Omental fat pad (tissue), 3 donors: ENCODE measurements at regions not wholly inside any gene's neighbourhood (a gene's known extent, or its start where the extent isn't known, plus 50 kb on each side); places are given as distances from the start of the nearest gene placed in this dataset.
"Not testable (repeated sequence)": the region's sequence is repeated elsewhere in the genome, so short reads cannot be mapped to it uniquely, and the experiment has no call there.

ENCODE experiments used
- ATAC-seq: fragments of 150-250 bp; one replicate; pipeline ENCODE4 v1.9.1; 2016; ENCODE audit warnings: mild to moderate bottlenecking, moderate library complexity; ENCODE audit not compliant: low FRiP score
- DNase-seq: peaks from one replicate; pipeline ENCODE4 v3.0.0-alpha.2; 2019; ENCODE audit warnings: low spot score
- CTCF ChIP-seq, 3 donors: fragments of 450-650 bp; IDR thresholded peaks; one replicate each; pipeline ENCODE4 v1.5.1; 2016 to 2017; ENCODE audit warnings: antibody characterized with exemption in 3 of 3, mild to moderate bottlenecking in 3 of 3, moderate library complexity in 2 of 3

- no peak for TF ChIP-seq CTCF (IDR thresholded peaks at IDR 0.05)
- no peak for DNase-seq
- no peak for ATAC-seq
Measured at GRCh38 chr12:59484575-59484974, 111.3 kb upstream of the SLC16A7 start.

- ATAC-seq, DNase-seq: not testable (repeated sequence)
Measured at GRCh38 chr12:59474236-59474635, 121.6 kb upstream of the SLC16A7 start.

GRCh38 chr12:59472273-59472672 lies 123.6 kb upstream of the SLC16A7 start:
- no peak for ATAC-seq
- no peak for TF ChIP-seq CTCF (IDR thresholded peaks at IDR 0.05)
- DNase-seq, result no peak

DNA sequence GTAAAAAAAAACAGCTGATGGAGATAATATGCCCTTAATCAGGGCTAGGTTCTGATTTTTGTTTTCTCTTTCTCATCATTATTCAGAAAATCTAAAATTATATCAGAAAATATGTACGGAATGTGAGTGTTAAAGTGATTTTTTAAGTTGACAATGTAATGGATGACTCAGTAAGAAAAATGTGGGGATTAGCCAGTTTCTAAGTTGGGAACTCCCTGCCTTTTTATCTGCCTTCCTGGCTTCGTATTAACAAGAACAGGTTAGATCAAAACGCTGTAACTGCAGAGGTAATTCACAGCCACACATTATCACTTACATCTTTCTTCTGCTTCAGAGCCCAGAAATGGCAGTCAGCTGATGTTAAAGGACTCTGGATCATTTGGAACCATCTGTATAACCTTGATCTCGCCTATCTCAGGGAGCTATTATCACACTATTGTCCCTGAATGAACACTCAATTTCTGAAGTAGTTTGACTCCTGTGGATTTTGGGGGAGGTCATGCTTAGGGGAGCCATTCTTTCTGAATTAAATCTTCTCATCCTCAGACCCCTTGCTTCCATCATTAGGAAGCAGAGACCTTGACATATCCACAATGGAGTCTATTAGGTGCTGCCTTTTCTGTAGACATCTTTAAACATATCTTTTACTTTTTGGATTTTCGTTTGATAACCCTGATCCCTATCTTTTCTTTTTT lies 135.7 kb upstream of the SLC16A7 start:
- no peak for DNase-seq
- TF ChIP-seq CTCF (IDR thresholded peaks at IDR 0.05), result no peak
- peak; percentile 71 for ATAC-seq

DNA sequence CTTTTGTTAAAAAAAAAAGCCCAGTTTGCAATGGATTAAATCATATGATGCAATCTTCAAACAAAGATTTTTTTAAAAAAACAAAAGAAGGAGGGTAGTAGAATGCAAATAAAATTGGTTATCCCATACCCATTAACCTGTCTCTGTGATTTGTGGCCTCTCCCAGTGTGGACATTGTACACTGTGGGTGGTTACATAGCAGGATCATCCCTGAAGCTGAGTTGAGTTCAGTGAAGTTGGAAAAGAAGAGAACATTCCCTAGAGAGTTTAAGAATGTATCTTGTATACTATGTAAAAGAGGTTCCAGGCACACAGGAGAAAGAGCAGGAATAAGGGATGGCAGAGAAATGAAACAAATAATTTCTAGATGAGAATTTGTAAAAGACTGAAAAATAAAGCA lies 142.4 kb upstream of the SLC16A7 start:
- DNase-seq, result no peak
- no peak for ATAC-seq
- no peak for TF ChIP-seq CTCF (IDR thresholded peaks at IDR 0.05)

GRCh38 chr12:59452746-59453145 lies 143.1 kb upstream of the SLC16A7 start:
- DNase-seq (no peak), ATAC-seq (no peak)
- TF ChIP-seq CTCF (IDR thresholded peaks at IDR 0.05), result no peak

- DNase-seq (no peak), ATAC-seq (peak; percentile 64)
- TF ChIP-seq CTCF (IDR thresholded peaks at IDR 0.05), result no peak
Measured at GRCh38 chr12:59452259-59452658, 143.6 kb upstream of the SLC16A7 start.
